Loucy (cell line): ENCODE measurements at regions not wholly inside any gene's neighbourhood (a gene's known extent, or its start where the extent isn't known, plus 50 kb on each side); places are given as distances from the start of the nearest gene placed in this dataset.

ENCODE experiments used
- H2AFZ ChIP-seq: fragments of 200-600 bp; sonication (generic); 2 replicates; pipeline ENCODE4 v1.6.0; 2016; ENCODE audit warnings: antibody characterized with exemption, mild to moderate bottlenecking, low read length, moderate library complexity
- H3F3A ChIP-seq: fragments of 200-600 bp; 2 replicates; pipeline ENCODE4 v1.6.0; 2016; ENCODE audit warnings: antibody characterized with exemption, low read depth, mild to moderate bottlenecking
- H3K27me3 ChIP-seq: fragments of 200-600 bp; sonication (generic); 2 replicates; pipeline ENCODE4 v1.6.1; 2014; ENCODE audit warnings: low read length, mild to moderate bottlenecking; ENCODE audit not compliant: insufficient read depth, poor library complexity, severe bottlenecking
- H3K36me3 ChIP-seq: fragments of 200-600 bp; sonication (generic); 2 replicates; pipeline ENCODE4 v1.6.1; 2016; ENCODE audit warnings: low read length; ENCODE audit not compliant: insufficient read depth
- H3K4me1 ChIP-seq: fragments of 200-600 bp; sonication (generic); 2 replicates; pipeline ENCODE4 v1.5.1; 2014; ENCODE audit warnings: low read length, mild to moderate bottlenecking; ENCODE audit not compliant: insufficient read depth, poor library complexity, severe bottlenecking
- H3K4me2 ChIP-seq: fragments of 200-600 bp; sonication (generic); 2 replicates; pipeline ENCODE4 v1.6.0; 2014; ENCODE audit warnings: antibody characterized with exemption, low read length, low read depth, mild to moderate bottlenecking; ENCODE audit not compliant: poor library complexity, severe bottlenecking
- H3K4me3 ChIP-seq: fragments of 200-600 bp; sonication (generic); 2 replicates; pipeline ENCODE4 v1.5.1; 2014; ENCODE audit warnings: low read length, mild to moderate bottlenecking, mixed read lengths; ENCODE audit not compliant: poor library complexity, severe bottlenecking
- H3K79me2 ChIP-seq: fragments of 200-600 bp; sonication (generic); 2 replicates; pipeline ENCODE4 v1.6.1; 2014; ENCODE audit warnings: low read length; ENCODE audit not compliant: insufficient read depth
- H3K9ac ChIP-seq: fragments of 200-600 bp; sonication (generic); 2 replicates; pipeline ENCODE4 v1.6.0; 2014; ENCODE audit warnings: mild to moderate bottlenecking, low read depth, low read length, moderate library complexity; ENCODE audit not compliant: poor library complexity, severe bottlenecking
- H3K9me2 ChIP-seq: fragments of 200-600 bp; sonication (generic); replicated peaks from 2 replicates; pipeline ENCODE4 v1.6.1; 2016; ENCODE audit warnings: low read depth, low read length, mixed read lengths
- H3K9me3 ChIP-seq: fragments of 200-600 bp; sonication (generic); 2 replicates; pipeline ENCODE4 v1.6.1; 2014; ENCODE audit warnings: mild to moderate bottlenecking, antibody characterized with exemption, low read length, low read depth; ENCODE audit not compliant: insufficient read depth
- H4K20me1 ChIP-seq: fragments of 200-600 bp; sonication (generic); 2 replicates; pipeline ENCODE4 v1.6.0; 2014; ENCODE audit warnings: antibody characterized with exemption, low read length, mild to moderate bottlenecking; ENCODE audit not compliant: insufficient read depth, poor library complexity, severe bottlenecking
- EZH2phosphoT487 ChIP-seq: fragments of 200-600 bp; IDR thresholded peaks from 2 replicates; pipeline ENCODE4 v1.6.1; 2018; ENCODE audit warnings: antibody characterized with exemption, mild to moderate bottlenecking, moderate library complexity, borderline replicate concordance
- TF ChIP-seq, protein P1 (sequence below): fragments of 200-600 bp; sonication (generic); conservative IDR thresholded peaks from 2 replicates; pipeline ENCODE4 v1.5.1; 2014; ENCODE audit warnings: mild to moderate bottlenecking, antibody characterized with exemption, low read length

DNA sequence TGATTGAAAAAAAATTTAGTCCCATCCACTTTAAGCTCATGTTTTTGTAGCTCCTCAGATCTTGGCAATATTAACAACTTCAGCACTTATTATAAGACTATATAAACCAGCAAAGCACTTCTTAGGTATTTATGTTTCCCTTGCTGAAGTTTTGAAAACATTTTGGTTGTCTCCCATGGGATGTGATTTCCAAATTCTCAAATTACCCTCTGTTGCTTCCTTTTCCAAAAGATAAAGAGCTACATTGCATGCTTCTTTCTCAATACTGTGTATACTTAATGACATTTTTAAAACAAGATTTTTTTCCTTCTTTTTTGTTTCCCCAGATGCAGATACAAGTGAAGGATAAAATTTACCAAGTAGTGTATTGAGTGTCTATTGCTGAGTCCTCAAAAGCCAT lies 567.1 kb downstream of the CSNK1G3 start:
- Histone ChIP-seq H3F3A (no peaks in the 10 kb centered on the region), H3K4me3 (no peak overlapping the region), H3K36me3 (no peaks in the 10 kb centered on the region), H2AFZ (no peak overlapping the region), H3K4me1 (no peaks in the 10 kb centered on the region), H3K79me2 (no peaks in the 10 kb centered on the region), H3K9ac (no peak overlapping the region), H3K9me2 (no peaks in the 10 kb centered on the region), H3K9me3 (no peaks in the 10 kb centered on the region), H3K4me2 (no peak overlapping the region), H4K20me1 (no peaks in the 10 kb centered on the region), H3K27me3 (no peaks in the 10 kb centered on the region)
- TF ChIP-seq, protein P1, sequence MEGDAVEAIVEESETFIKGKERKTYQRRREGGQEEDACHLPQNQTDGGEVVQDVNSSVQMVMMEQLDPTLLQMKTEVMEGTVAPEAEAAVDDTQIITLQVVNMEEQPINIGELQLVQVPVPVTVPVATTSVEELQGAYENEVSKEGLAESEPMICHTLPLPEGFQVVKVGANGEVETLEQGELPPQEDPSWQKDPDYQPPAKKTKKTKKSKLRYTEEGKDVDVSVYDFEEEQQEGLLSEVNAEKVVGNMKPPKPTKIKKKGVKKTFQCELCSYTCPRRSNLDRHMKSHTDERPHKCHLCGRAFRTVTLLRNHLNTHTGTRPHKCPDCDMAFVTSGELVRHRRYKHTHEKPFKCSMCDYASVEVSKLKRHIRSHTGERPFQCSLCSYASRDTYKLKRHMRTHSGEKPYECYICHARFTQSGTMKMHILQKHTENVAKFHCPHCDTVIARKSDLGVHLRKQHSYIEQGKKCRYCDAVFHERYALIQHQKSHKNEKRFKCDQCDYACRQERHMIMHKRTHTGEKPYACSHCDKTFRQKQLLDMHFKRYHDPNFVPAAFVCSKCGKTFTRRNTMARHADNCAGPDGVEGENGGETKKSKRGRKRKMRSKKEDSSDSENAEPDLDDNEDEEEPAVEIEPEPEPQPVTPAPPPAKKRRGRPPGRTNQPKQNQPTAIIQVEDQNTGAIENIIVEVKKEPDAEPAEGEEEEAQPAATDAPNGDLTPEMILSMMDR = no peak
- no peak for TF ChIP-seq EZH2phosphoT487

DNA sequence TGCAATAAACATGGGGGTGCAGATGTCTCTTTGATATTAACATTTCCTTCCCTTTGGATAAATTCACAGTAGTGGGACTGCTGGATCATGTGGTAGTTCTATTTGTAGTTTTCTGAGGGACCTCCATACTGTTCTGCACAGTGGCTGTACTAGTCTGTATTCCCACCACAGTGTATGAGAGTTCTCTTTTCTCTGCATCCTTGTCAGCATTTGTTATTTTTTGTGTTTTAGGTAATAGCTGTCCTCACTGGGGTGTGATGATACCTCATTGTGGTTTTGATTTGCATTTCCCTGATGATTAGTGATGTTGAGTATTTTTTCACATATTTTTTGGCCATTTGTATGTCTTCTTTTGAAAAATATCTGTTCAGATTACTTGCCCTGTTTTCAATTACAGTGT lies 562.5 kb downstream of the CSNK1G3 start:
- Histone ChIP-seq H3K9ac (no peak overlapping the region), H3K9me2 (no peaks in the 10 kb centered on the region), H3K9me3 (no peaks in the 10 kb centered on the region), H3K4me1 (no peaks in the 10 kb centered on the region), H3F3A (no peaks in the 10 kb centered on the region), H3K36me3 (no peaks in the 10 kb centered on the region), H3K4me2 (no peak overlapping the region), H2AFZ (no peak overlapping the region), H3K27me3 (no peaks in the 10 kb centered on the region), H4K20me1 (no peaks in the 10 kb centered on the region), H3K79me2 (no peaks in the 10 kb centered on the region), H3K4me3 (no peak overlapping the region)
- TF ChIP-seq, protein P1 = no peak
- TF ChIP-seq EZH2phosphoT487 = no peak

DNA sequence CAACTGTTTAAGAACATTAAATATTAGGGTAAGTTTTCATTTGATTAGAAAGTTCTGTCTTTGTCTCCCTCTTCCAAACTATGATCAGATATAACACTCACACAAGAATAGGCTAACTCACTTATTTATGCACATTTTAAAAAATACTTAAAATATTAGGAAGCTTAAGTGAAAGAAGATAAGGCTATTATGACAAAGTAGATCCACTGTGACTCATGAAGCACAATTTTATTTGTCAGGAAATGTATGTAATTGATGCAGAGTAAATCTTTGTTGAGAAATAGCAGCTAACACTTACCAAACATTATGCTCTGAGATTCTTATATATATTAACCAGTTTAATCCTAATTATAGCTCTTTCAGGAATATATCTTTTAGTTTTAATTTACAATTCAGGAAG lies 560.6 kb downstream of the CSNK1G3 start:
- Histone ChIP-seq H3K79me2 (no peaks in the 10 kb centered on the region), H3K9me3 (no peaks in the 10 kb centered on the region), H3K9me2 (no peaks in the 10 kb centered on the region), H3K27me3 (no peaks in the 10 kb centered on the region), H3K4me1 (no peaks in the 10 kb centered on the region), H3F3A (no peaks in the 10 kb centered on the region), H3K4me2 (no peak overlapping the region), H2AFZ (no peak overlapping the region), H3K36me3 (no peaks in the 10 kb centered on the region), H3K9ac (no peak overlapping the region), H3K4me3 (no peak overlapping the region), H4K20me1 (no peaks in the 10 kb centered on the region)
- TF ChIP-seq, protein P1 = no peak
- no peak for TF ChIP-seq EZH2phosphoT487
